ENCODE measurements at regions not wholly inside any gene's neighbourhood (a gene's known extent, or its start where the extent isn't known, plus 50 kb on each side); places are given as distances from the start of the nearest gene placed in this dataset.

GRCh38 chr22:22068025-22068424 is 85.4 kb upstream of the TOP3B start:
- no peaks in the 10 kb centered on the region for H3K9me3 Mint-ChIP-seq
- no peaks in the 10 kb centered on the region for H3K4me1 Mint-ChIP-seq (ENCODE audit: unreplicated experiment)
- no peak for TF ChIP-seq CTCF (conservative IDR thresholded peaks at IDR 0.05)
- DNase-seq (ENCODE audit: extremely low spot score, unreplicated experiment) = no peak
- H3K27me3 Mint-ChIP-seq = peaks cover 67% of the 10 kb centered on the region
- H3K27ac Mint-ChIP-seq = no peak overlapping the region
- no peaks in the 10 kb centered on the region for H3K36me3 Mint-ChIP-seq
- H3K4me3 Mint-ChIP-seq = no peak overlapping the region

- DNase-seq (ENCODE audit: extremely low spot score, unreplicated experiment) = no peak
Measured at GRCh38 chr22:22067192-22067591, 84.6 kb upstream of the TOP3B start.

GRCh38 chr22:22064580-22064979 is 82.0 kb upstream of the TOP3B start:
- DNase-seq (ENCODE audit: extremely low spot score, unreplicated experiment) = no peak
- H3K27ac Mint-ChIP-seq = no peak overlapping the region
- no peaks in the 10 kb centered on the region for H3K36me3 Mint-ChIP-seq
- H3K9me3 Mint-ChIP-seq = no peaks in the 10 kb centered on the region
- no peak for TF ChIP-seq CTCF (conservative IDR thresholded peaks at IDR 0.05)
- peaks cover 8% of the 10 kb centered on the region for H3K4me1 Mint-ChIP-seq (ENCODE audit: unreplicated experiment)
- H3K27me3 Mint-ChIP-seq = peaks cover 47% of the 10 kb centered on the region
- no peak overlapping the region for H3K4me3 Mint-ChIP-seq

More at GRCh38 chr22:22067192-22067591, 84.6 kb upstream of the TOP3B start:
- no peak for TF ChIP-seq CTCF (conservative IDR thresholded peaks at IDR 0.05)
- Mint-ChIP-seq H3K27me3 (peaks cover 65% of the 10 kb centered on the region), H3K4me3 (no peak overlapping the region), H3K9me3 (no peaks in the 10 kb centered on the region), H3K4me1 (ENCODE audit: unreplicated experiment) (no peaks in the 10 kb centered on the region), H3K27ac (no peak overlapping the region), H3K36me3 (no peaks in the 10 kb centered on the region)

GRCh38 chr22:22062306-22062793 is 79.8 kb upstream of the TOP3B start:
- Mint-ChIP-seq H3K4me3 (no peak overlapping the region), H3K4me1 (ENCODE audit: unreplicated experiment) (peaks cover 8% of the 10 kb centered on the region), H3K36me3 (no peaks in the 10 kb centered on the region), H3K9me3 (no peaks in the 10 kb centered on the region), H3K27ac (no peak overlapping the region), H3K27me3 (peaks cover 37% of the 10 kb centered on the region)
- no peak for DNase-seq (ENCODE audit: extremely low spot score, unreplicated experiment)
- no peak for TF ChIP-seq CTCF (conservative IDR thresholded peaks at IDR 0.05)

- TF ChIP-seq CTCF (conservative IDR thresholded peaks at IDR 0.05) = peak; percentile 44
- DNase-seq (ENCODE audit: extremely low spot score, unreplicated experiment) = no peak
- peaks cover 8% of the 10 kb centered on the region for H3K4me1 Mint-ChIP-seq (ENCODE audit: unreplicated experiment)
- no peak overlapping the region for H3K4me3 Mint-ChIP-seq
- no peaks in the 10 kb centered on the region for H3K9me3 Mint-ChIP-seq
- no peaks in the 10 kb centered on the region for H3K36me3 Mint-ChIP-seq
- H3K27ac Mint-ChIP-seq = peak overlapping the region; percentile 34
- H3K27me3 Mint-ChIP-seq = peaks cover 29% of the 10 kb centered on the region
Measured at GRCh38 chr22:22061085-22062077, 78.8 kb upstream of the TOP3B start.

All from type B pancreatic cell (in vitro differentiated cells).